RCC 7860 (cell line): ENCODE measurements at regions not wholly inside any gene's neighbourhood (a gene's known extent, or its start where the extent isn't known, plus 50 kb on each side); places are given as distances from the start of the nearest gene placed in this dataset.

Experiments used
- DNase-seq: peaks from one replicate; pipeline ENCODE4 v3.0.0-alpha.2; 2015; ENCODE audit warnings: low spot score
- FAIRE-seq: peaks from 2 replicates; lab custom pipeline; 2012; peaks lifted over from hg19 to GRCh38; lab: Jason Lieb, UNC

GRCh38 chr4:23279377-23279986 is 586.7 kb downstream of the GBA3 start:
- DNase-seq: no peak
- FAIRE-seq: no peak

- FAIRE-seq (no peak), DNase-seq (no peak)
Measured at GRCh38 chr4:23278845-23279244, 586.1 kb downstream of the GBA3 start.

GRCh38 chr4:23276076-23276475 is 583.3 kb downstream of the GBA3 start:
- no peak for DNase-seq
- no peak for FAIRE-seq

- no peak for DNase-seq
- FAIRE-seq: no peak
Measured at GRCh38 chr4:23269566-23269965, 576.8 kb downstream of the GBA3 start.

GRCh38 chr4:23268072-23268771 is 575.5 kb downstream of the GBA3 start:
- no peak for DNase-seq
- peak; percentile 49 for FAIRE-seq

- FAIRE-seq (no peak), DNase-seq (no peak)
Measured at GRCh38 chr4:23266401-23266800, 573.7 kb downstream of the GBA3 start.

GRCh38 chr4:23260511-23260910 is 567.8 kb downstream of the GBA3 start:
- no peak for DNase-seq
- no peak for FAIRE-seq

- FAIRE-seq: no peak
Measured at GRCh38 chr4:23245203-23245832, 552.6 kb downstream of the GBA3 start.

GRCh38 chr4:23242962-23243361 is 550.2 kb downstream of the GBA3 start:
- FAIRE-seq (no peak), DNase-seq (no peak)

More at GRCh38 chr4:23245203-23245832, 552.6 kb downstream of the GBA3 start:
- DNase-seq: no peak

- FAIRE-seq (no peak), DNase-seq (no peak)
Measured at GRCh38 chr4:23241408-23241807, 548.7 kb downstream of the GBA3 start.

GRCh38 chr4:23238848-23239247 is 546.1 kb downstream of the GBA3 start:
- FAIRE-seq (no peak), DNase-seq (no peak)

- peak; percentile 52 for DNase-seq
- FAIRE-seq: peak; percentile 92
Measured at GRCh38 chr4:23237771-23238170, 545.0 kb downstream of the GBA3 start.

- FAIRE-seq: no peak
- no peak for DNase-seq
Measured at GRCh38 chr4:23235628-23236390, 543.1 kb downstream of the GBA3 start.

GRCh38 chr4:23234716-23235115 is 542.0 kb downstream of the GBA3 start:
- DNase-seq (peak; percentile 37), FAIRE-seq (peak; percentile 78)

- FAIRE-seq: no peak
- DNase-seq: no peak
Measured at GRCh38 chr4:23234018-23234417, 541.3 kb downstream of the GBA3 start.

GRCh38 chr4:23233596-23233995 is 540.9 kb downstream of the GBA3 start:
- peak; percentile 20 for DNase-seq
- FAIRE-seq: peak; percentile 56

- FAIRE-seq: peak; percentile 31
- DNase-seq: peak; percentile 31
Measured at GRCh38 chr4:23232987-23233386, 540.2 kb downstream of the GBA3 start.

- FAIRE-seq: peak; percentile 5
- no peak for DNase-seq
Measured at GRCh38 chr4:23225564-23225963, 532.8 kb downstream of the GBA3 start.

GRCh38 chr4:23224684-23225420 is 532.1 kb downstream of the GBA3 start:
- DNase-seq: no peak
- FAIRE-seq: no peak

GRCh38 chr4:23220911-23221310 is 528.2 kb downstream of the GBA3 start:
- DNase-seq: no peak
- FAIRE-seq: no peak
